K562 (cell line): ENCODE measurements at regions not wholly inside any gene's neighbourhood (a gene's known extent, or its start where the extent isn't known, plus 50 kb on each side); places are given as distances from the start of the nearest gene placed in this dataset.
A peak's percentile ranks its signal among the peaks of the same experiment; 100 is the strongest.

Experiments used
- ATAC-seq: fragments of 200-7000 bp; cut with Tn5 transposase; 3 replicates; pipeline ENCODE4 v1.9.1; 2020; ENCODE audit warnings: moderate library complexity
- BruUV-seq: library from RNA; stranded (reverse); fragments of 400-500 nt; replicated peaks from 2 replicates; lab custom pipeline; 2021; lab: Mats Ljungman, UMichigan
- CTCF ChIA-PET: fragments of 300-600 bp; formaldehyde crosslinking; extraction: SDS; loops from one replicate; lab custom pipeline; 2021; ENCODE audit warnings: low intra/inter-chr PET ratio; lab: Yijun Ruan, JAX
- POLR2A ChIA-PET: fragments of 300-600, 350-650 bp; sonication (Branson Sonifier 250); formaldehyde crosslinking; extraction: SDS; loops from one replicate; lab custom pipeline; 2021; ENCODE audit warnings: antibody characterized with exemption, inconsistent platforms; lab: Yijun Ruan, JAX
- DNase-seq, 4 experiments: peaks; one replicate each; pipeline versions ENCODE4 v3.0.0 to v3.0.0-alpha.2; 2011 to 2018; ENCODE audit warnings: low spot score in 3 of 4, mixed read lengths in 3 of 4; ENCODE audit errors: extremely low read depth in 1 of 4
- FAIRE-seq: peaks from 2 replicates; lab custom pipeline; 2011; peaks lifted over from hg19 to GRCh38; lab: Jason Lieb, UNC
- H2AFZ ChIP-seq: 2 replicates; pipeline ENCODE4 v1.6.0; 2011; ENCODE audit warnings: low read depth, low read length, control low read depth, inconsistent platforms
- H3K27ac ChIP-seq: fragments of 200-600 bp; 3 replicates; pipeline ENCODE4 v1.8.0; 2011; ENCODE audit warnings: low read depth, mild to moderate bottlenecking, control low read depth, inconsistent platforms, low read length, moderate library complexity, mixed read lengths; ENCODE audit errors: extremely low read depth
- H3K27me3 ChIP-seq, 2 experiments: fragments of 300-600 bp in 1 of 2; 2 replicates in 1 of 2; 3 replicates in 1 of 2; pipeline versions ENCODE4 v1.6.0 to v1.8.0; 2011; ENCODE audit warnings: inconsistent platforms in 2 of 2, low read length in 2 of 2, mild to moderate bottlenecking in 1 of 2, mixed read lengths in 1 of 2, moderate library complexity in 1 of 2; ENCODE audit not compliant: control insufficient read depth in 2 of 2, insufficient read depth in 2 of 2
- H3K36me3 ChIP-seq: fragments of 300-600 bp; 3 replicates; pipeline ENCODE4 v1.8.0; 2011; ENCODE audit warnings: mild to moderate bottlenecking, low read length, inconsistent platforms; ENCODE audit not compliant: control insufficient read depth, insufficient read depth
- H3K4me1 ChIP-seq, 2 experiments: fragments of 200-600 bp in 1 of 2; replicated peaks in 1 of 2; 2 replicates in 1 of 2; 3 replicates in 1 of 2; pipeline versions ENCODE4 v1.5.1 to v1.8.0; 2011; ENCODE audit warnings: inconsistent platforms in 2 of 2, low read length in 2 of 2, mild to moderate bottlenecking in 1 of 2, mixed read lengths in 1 of 2, moderate library complexity in 1 of 2; ENCODE audit not compliant: control insufficient read depth in 2 of 2, insufficient read depth in 2 of 2
- H3K4me2 ChIP-seq: 2 replicates; pipeline ENCODE4 v1.6.1; 2011; ENCODE audit warnings: low read length, control low read depth, inconsistent platforms, mixed read lengths; ENCODE audit not compliant: insufficient read depth
- H3K4me3 ChIP-seq: fragments of 200-600 bp; sonication (generic), shearing (Covaris generic); 2 replicates; pipeline ENCODE4 v1.5.1; 2016; ENCODE audit warnings: control low read depth, inconsistent platforms
- H3K79me2 ChIP-seq: fragments of 200-600 bp; 3 replicates; pipeline ENCODE4 v1.8.0; 2011; ENCODE audit warnings: low read length, inconsistent platforms; ENCODE audit not compliant: control insufficient read depth, insufficient read depth
- H3K9ac ChIP-seq, 2 experiments: 2 replicates each; pipeline versions ENCODE4 v1.6.0 to v1.6.1; 2011; ENCODE audit warnings: low read depth in 2 of 2, low read length in 2 of 2, control low read depth in 1 of 2, inconsistent platforms in 1 of 2, mild to moderate bottlenecking in 1 of 2, mixed read lengths in 1 of 2; ENCODE audit not compliant: insufficient read depth in 1 of 2
- H3K9me1 ChIP-seq: one replicate; pipeline ENCODE4 v1.6.0; 2011; ENCODE audit warnings: inconsistent platforms, mild to moderate bottlenecking, low read length, moderate library complexity; ENCODE audit not compliant: control insufficient read depth, insufficient read depth
- H3K9me3 ChIP-seq: replicated peaks from 2 replicates; pipeline ENCODE4 v1.5.1; 2011; ENCODE audit warnings: low read depth, low read length, inconsistent platforms; ENCODE audit not compliant: control insufficient read depth, insufficient read depth
- H4K20me1 ChIP-seq: replicated peaks from 2 replicates; pipeline ENCODE4 v1.6.1; 2011; ENCODE audit warnings: low read length, inconsistent platforms, mixed read lengths; ENCODE audit not compliant: control insufficient read depth, insufficient read depth
- BRD4 ChIP-seq: fragments of 200-600 bp; sonication (generic); IDR thresholded peaks from 2 replicates; pipeline ENCODE4 v1.6.1; 2017; ENCODE audit warnings: inconsistent platforms
- WGBS: fragments of 100-300 bp; shearing (Covaris generic); methylation state at CpG from one replicate; pipeline ENCODE4 v1.1.6; 2016; ENCODE audit warnings: low coverage, mixed read lengths; ENCODE audit not compliant: insufficient coverage; ENCODE audit errors: missing lambda C conversion rate; 5-methylcytosine and 5-hydroxymethylcytosine counted together
- in situ Hi-C: fragments of 300-500 bp; cut with MboI; formaldehyde crosslinking; loops from 4 replicates; pipeline ENCODE4 v1.15.0; 2018; ENCODE audit warnings: inconsistent platforms, mixed read lengths
- intact Hi-C: fragments of 100-400 bp; cut with micrococcal nuclease; formaldehyde crosslinking; loops from 2 replicates; pipeline ENCODE4 v1.14.2; 2022
- TF ChIP-seq, protein P1 (sequence below): sonication (generic); formaldehyde crosslinking; IDR thresholded peaks from 2 replicates; pipeline ENCODE4 v1.8.0; 2022; ENCODE audit warnings: mild to moderate bottlenecking, missing genetic modification reagents, borderline replicate concordance
- TF ChIP-seq, protein P2 (sequence below), 3 experiments: IDR thresholded peaks in 2 of 3; conservative IDR thresholded peaks in 1 of 3; 2 replicates each; pipeline ENCODE4 v1.5.1; 2011 to 2012; ENCODE audit warnings: low read length in 3 of 3, mild to moderate bottlenecking in 3 of 3, control low read depth in 2 of 3, improper control_type of control experiment in 1 of 3, inconsistent platforms in 1 of 3, low read depth in 1 of 3, mixed read lengths in 1 of 3, moderate library complexity in 1 of 3; ENCODE audit not compliant: insufficient read depth in 2 of 3

DNA sequence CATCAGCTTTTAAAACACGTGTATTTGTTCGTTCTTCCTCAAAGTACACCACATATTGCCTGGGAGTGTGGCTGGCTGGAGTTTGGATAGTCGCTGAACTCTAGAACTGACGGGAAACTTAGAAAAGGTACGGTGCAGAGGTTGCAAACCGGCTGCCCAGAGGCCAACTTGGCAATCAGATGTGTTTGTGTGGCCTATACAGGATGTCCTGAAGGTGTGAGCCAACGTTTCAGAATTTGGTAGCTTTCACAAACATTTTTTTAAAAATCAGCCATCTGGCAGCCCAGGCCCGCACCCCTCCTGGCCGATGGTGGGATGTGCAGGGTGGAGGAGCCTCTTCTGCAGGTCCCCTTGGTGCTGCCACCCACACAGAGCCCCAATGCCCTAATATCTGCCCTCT is 73.6 kb upstream of the SLC25A33 start:
- no TSS peak for BruUV-seq
- peak; percentile 51 for FAIRE-seq
- no peaks in the 10 kb centered on the region for H3K9me1 ChIP-seq
- H3K9ac ChIP-seq: no peak overlapping the region
- CTCF ChIA-PET: interaction anchor here (0.7 kb wide), 1 partner anchor 1053 kb away, joined by 3 read pairs; no protein-coding TSS in a partner anchor
- intact Hi-C loops (no loop called here), in situ Hi-C loops (no loop called here)
- no peak for DNase-seq
- H4K20me1 ChIP-seq: peaks cover 5% of the 10 kb centered on the region; the same call in 1 of the 2 replicates
- H3K27me3 ChIP-seq: peaks cover 40 to 84% of the 10 kb centered on the region in 2 experiments
- peak; percentile 57 for ATAC-seq
- no peak overlapping the region for H3K27ac ChIP-seq
- H3K4me1 ChIP-seq: no peaks in the 10 kb centered on the region
- H3K36me3 ChIP-seq: no peaks in the 10 kb centered on the region
- H3K79me2 ChIP-seq: no peaks in the 10 kb centered on the region
- H3K9me3 ChIP-seq: 0 out of 2 replicates have a peak, but pooled peaks cover 2% of the 10 kb centered on the region
- 4% methylated on average over 9 of the region's 9 CpGs for WGBS
- POLR2A ChIA-PET: interaction anchor here (0.5 kb wide), 1 partner anchor 8 kb away, joined by 3 read pairs; no protein-coding TSS in a partner anchor
- TF ChIP-seq, protein P1, sequence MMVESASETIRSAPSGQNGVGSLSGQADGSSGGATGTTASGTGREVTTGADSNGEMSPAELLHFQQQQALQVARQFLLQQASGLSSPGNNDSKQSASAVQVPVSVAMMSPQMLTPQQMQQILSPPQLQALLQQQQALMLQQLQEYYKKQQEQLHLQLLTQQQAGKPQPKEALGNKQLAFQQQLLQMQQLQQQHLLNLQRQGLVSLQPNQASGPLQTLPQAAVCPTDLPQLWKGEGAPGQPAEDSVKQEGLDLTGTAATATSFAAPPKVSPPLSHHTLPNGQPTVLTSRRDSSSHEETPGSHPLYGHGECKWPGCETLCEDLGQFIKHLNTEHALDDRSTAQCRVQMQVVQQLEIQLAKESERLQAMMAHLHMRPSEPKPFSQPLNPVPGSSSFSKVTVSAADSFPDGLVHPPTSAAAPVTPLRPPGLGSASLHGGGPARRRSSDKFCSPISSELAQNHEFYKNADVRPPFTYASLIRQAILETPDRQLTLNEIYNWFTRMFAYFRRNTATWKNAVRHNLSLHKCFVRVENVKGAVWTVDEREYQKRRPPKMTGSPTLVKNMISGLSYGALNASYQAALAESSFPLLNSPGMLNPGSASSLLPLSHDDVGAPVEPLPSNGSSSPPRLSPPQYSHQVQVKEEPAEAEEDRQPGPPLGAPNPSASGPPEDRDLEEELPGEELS (CRISPR knock-in tag): no peak
- no peak for TF ChIP-seq BRD4
- TF ChIP-seq, protein P2, sequence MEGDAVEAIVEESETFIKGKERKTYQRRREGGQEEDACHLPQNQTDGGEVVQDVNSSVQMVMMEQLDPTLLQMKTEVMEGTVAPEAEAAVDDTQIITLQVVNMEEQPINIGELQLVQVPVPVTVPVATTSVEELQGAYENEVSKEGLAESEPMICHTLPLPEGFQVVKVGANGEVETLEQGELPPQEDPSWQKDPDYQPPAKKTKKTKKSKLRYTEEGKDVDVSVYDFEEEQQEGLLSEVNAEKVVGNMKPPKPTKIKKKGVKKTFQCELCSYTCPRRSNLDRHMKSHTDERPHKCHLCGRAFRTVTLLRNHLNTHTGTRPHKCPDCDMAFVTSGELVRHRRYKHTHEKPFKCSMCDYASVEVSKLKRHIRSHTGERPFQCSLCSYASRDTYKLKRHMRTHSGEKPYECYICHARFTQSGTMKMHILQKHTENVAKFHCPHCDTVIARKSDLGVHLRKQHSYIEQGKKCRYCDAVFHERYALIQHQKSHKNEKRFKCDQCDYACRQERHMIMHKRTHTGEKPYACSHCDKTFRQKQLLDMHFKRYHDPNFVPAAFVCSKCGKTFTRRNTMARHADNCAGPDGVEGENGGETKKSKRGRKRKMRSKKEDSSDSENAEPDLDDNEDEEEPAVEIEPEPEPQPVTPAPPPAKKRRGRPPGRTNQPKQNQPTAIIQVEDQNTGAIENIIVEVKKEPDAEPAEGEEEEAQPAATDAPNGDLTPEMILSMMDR (IDR thresholded peaks at IDR 0.05 in 2 of 3, conservative IDR thresholded peaks at IDR 0.05 in 1 of 3; ENCODE audit: insufficient read depth in 2 of 3, low read depth in 1 of 3, low read length in 3 of 3): 0 out of 6 replicates have a peak, but pooled peaks of 1 of the 3 experiments have one; percentile 18
- no peak overlapping the region for H3K4me2 ChIP-seq
- no peak overlapping the region for H2AFZ ChIP-seq
- no peak overlapping the region for H3K4me3 ChIP-seq
